MM.1S (cell line): ENCODE measurements at regions not wholly inside any gene's neighbourhood (a gene's known extent, or its start where the extent isn't known, plus 50 kb on each side); places are given as distances from the start of the nearest gene placed in this dataset.

Experiments
- DNase-seq: peaks from one replicate; pipeline ENCODE4 v3.0.0-alpha.2; 2015
- H2AFZ ChIP-seq: fragments of 300-600 bp; sonication (generic); 2 replicates; pipeline ENCODE4 v1.6.0; 2016; ENCODE audit warnings: antibody characterized with exemption, low read length
- H3F3A ChIP-seq: fragments of 300-600 bp; sonication (generic); 2 replicates; pipeline ENCODE4 v1.6.1; 2016; ENCODE audit warnings: mild to moderate bottlenecking, antibody characterized with exemption, low read length, moderate library complexity, mixed read lengths; ENCODE audit not compliant: insufficient read depth
- H3K27ac ChIP-seq: fragments of 300-600 bp; sonication (generic); 2 replicates; pipeline ENCODE4 v1.5.1; 2016; ENCODE audit warnings: mild to moderate bottlenecking, low read length
- H3K27me3 ChIP-seq: fragments of 300-600 bp; sonication (generic); replicated peaks from 2 replicates; pipeline ENCODE4 v1.6.0; 2016; ENCODE audit warnings: low read length; ENCODE audit not compliant: insufficient read depth
- H3K36me3 ChIP-seq: fragments of 300-600 bp; sonication (generic); replicated peaks from 2 replicates; pipeline ENCODE4 v1.6.1; 2016; ENCODE audit warnings: mild to moderate bottlenecking, low read length, mixed read lengths; ENCODE audit not compliant: insufficient read depth
- H3K4me1 ChIP-seq: fragments of 300-600 bp; sonication (generic); 2 replicates; pipeline ENCODE4 v1.6.1; 2016; ENCODE audit warnings: low read length, mixed read lengths
- H3K4me2 ChIP-seq: fragments of 300-600 bp; sonication (generic); 2 replicates; pipeline ENCODE4 v1.6.0; 2016; ENCODE audit warnings: low read depth, low read length
- H3K4me3 ChIP-seq: fragments of 300-600 bp; sonication (generic); 2 replicates; pipeline ENCODE4 v1.5.1; 2016; ENCODE audit warnings: low read length, mixed read lengths
- H3K79me2 ChIP-seq: fragments of 300-600 bp; sonication (generic); 2 replicates; pipeline ENCODE4 v1.6.1; 2016; ENCODE audit warnings: mixed run types, low read length, mixed read lengths
- H3K9ac ChIP-seq: fragments of 300-600 bp; sonication (generic); 2 replicates; pipeline ENCODE4 v1.6.1; 2016; ENCODE audit warnings: low read length, mixed read lengths
- H3K9me2 ChIP-seq: fragments of 300-600 bp; sonication (generic); replicated peaks from 2 replicates; pipeline ENCODE4 v1.6.1; 2016; ENCODE audit warnings: mild to moderate bottlenecking, low read length, mixed read lengths; ENCODE audit not compliant: insufficient read depth
- H3K9me3 ChIP-seq: fragments of 300-600 bp; sonication (generic); replicated peaks from 2 replicates; pipeline ENCODE4 v1.6.1; 2016; ENCODE audit warnings: mild to moderate bottlenecking, low read length, mixed read lengths; ENCODE audit not compliant: insufficient read depth
- H4K20me1 ChIP-seq: fragments of 300-600 bp; sonication (generic); 2 replicates; pipeline ENCODE4 v1.6.1; 2016; ENCODE audit warnings: mild to moderate bottlenecking, low read length, moderate library complexity, mixed read lengths; ENCODE audit not compliant: insufficient read depth
- CTCF ChIP-seq: fragments of 300-600 bp; sonication (generic); IDR thresholded peaks from 2 replicates; pipeline ENCODE4 v1.5.1; 2016; ENCODE audit warnings: antibody characterized with exemption, low read length, mixed read lengths
- EZH2 ChIP-seq: fragments of 300-600 bp; sonication (generic); optimal IDR thresholded peaks from 2 replicates; pipeline ENCODE3; 2017; ENCODE audit warnings: low read depth, mild to moderate bottlenecking, antibody characterized with exemption, low read length, mixed read lengths
- EZH2phosphoT487 ChIP-seq: fragments of 300-600 bp; sonication (generic); IDR thresholded peaks from 2 replicates; pipeline ENCODE4 v1.6.1; 2018; ENCODE audit warnings: antibody characterized with exemption, low read length

- Histone ChIP-seq H3K79me2 (no peaks in the 10 kb centered on the region), H3K9me3 (no peaks in the 10 kb centered on the region), H3K9me2 (no peaks in the 10 kb centered on the region), H3K9ac (no peak overlapping the region), H3F3A (no peaks in the 10 kb centered on the region), H3K4me1 (no peaks in the 10 kb centered on the region), H3K4me2 (no peak overlapping the region), H3K27me3 (no peaks in the 10 kb centered on the region), H3K36me3 (no peaks in the 10 kb centered on the region), H2AFZ (no peak overlapping the region), H3K4me3 (no peak overlapping the region), H3K27ac (no peak overlapping the region), H4K20me1 (no peaks in the 10 kb centered on the region)
- DNase-seq, result no peak
- TF ChIP-seq EZH2 (no peak), CTCF (no peak), EZH2phosphoT487 (no peak)
Measured at GRCh38 chr16:73568769-73569168, 520.8 kb upstream of the ZFHX3 start.

- H3K27me3 ChIP-seq, result no peaks in the 10 kb centered on the region
- H3K4me3 ChIP-seq, result no peak overlapping the region
- TF ChIP-seq EZH2 (no peak), CTCF (no peak), EZH2phosphoT487 (no peak)
- no peak overlapping the region for H2AFZ ChIP-seq
- no peaks in the 10 kb centered on the region for H3K36me3 ChIP-seq
- DNase-seq, result no peak
- no peaks in the 10 kb centered on the region for H4K20me1 ChIP-seq
- no peak overlapping the region for H3K27ac ChIP-seq
- no peaks in the 10 kb centered on the region for H3K79me2 ChIP-seq
- H3K4me2 ChIP-seq, result no peak overlapping the region
- H3K9me2 ChIP-seq, result no peaks in the 10 kb centered on the region
- H3K9me3 ChIP-seq, result no peaks in the 10 kb centered on the region
- H3F3A ChIP-seq, result no peaks in the 10 kb centered on the region
- no peaks in the 10 kb centered on the region for H3K4me1 ChIP-seq
- H3K9ac ChIP-seq, result no peak overlapping the region
Measured at GRCh38 chr16:73565925-73566324, 518.0 kb upstream of the ZFHX3 start.

- TF ChIP-seq CTCF, result 0 out of 2 replicates have a peak, but pooled peaks have one; percentile 5
- no peak for TF ChIP-seq EZH2phosphoT487
- no peak for TF ChIP-seq EZH2
- Histone ChIP-seq H2AFZ (no peak overlapping the region), H3K4me1 (no peaks in the 10 kb centered on the region), H3K27ac (no peak overlapping the region), H3K36me3 (no peaks in the 10 kb centered on the region), H4K20me1 (no peaks in the 10 kb centered on the region), H3K27me3 (no peaks in the 10 kb centered on the region), H3K4me2 (no peak overlapping the region), H3F3A (no peaks in the 10 kb centered on the region), H3K79me2 (no peaks in the 10 kb centered on the region), H3K9me2 (no peaks in the 10 kb centered on the region), H3K9ac (no peak overlapping the region), H3K9me3 (no peaks in the 10 kb centered on the region), H3K4me3 (no peak overlapping the region)
- DNase-seq, result no peak
Measured at GRCh38 chr16:73565263-73565662, 517.3 kb upstream of the ZFHX3 start.
